DMS53 treated with DMSO at 0.1 percent for 48 hours (cell line): ENCODE measurements at regions not wholly inside any gene's neighbourhood (a gene's known extent, or its start where the extent isn't known, plus 50 kb on each side); places are given as distances from the start of the nearest gene placed in this dataset.
"Not testable (repeated sequence)": the region's sequence is repeated elsewhere in the genome, so short reads cannot be mapped to it uniquely, and the experiment has no call there.

Experiments used
- DNase-seq: peaks from one replicate; lab custom pipeline; 2025; ENCODE audit not compliant: unreplicated experiment; lab: John Stamatoyannopoulos, UW

DNA sequence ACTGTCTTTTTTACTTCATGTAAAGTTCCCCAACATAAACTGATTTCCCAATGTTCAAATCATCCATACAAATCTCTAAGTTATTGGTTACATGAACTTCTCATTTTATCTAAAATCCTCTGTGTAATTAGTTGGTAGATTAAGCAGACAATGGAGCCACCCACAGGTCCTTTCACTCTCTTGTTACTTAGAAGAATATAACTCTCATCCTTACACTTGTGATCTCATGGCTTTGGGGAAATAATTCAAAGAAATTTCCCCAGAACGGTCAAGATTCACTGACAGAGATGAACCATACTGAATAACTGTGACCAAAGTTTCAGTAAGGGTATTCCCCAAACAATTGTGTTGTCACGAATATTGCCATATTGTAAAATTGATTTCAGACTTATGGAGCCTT is 1102.6 kb upstream of the EPHA6 start:
- no peak for DNase-seq

DNA sequence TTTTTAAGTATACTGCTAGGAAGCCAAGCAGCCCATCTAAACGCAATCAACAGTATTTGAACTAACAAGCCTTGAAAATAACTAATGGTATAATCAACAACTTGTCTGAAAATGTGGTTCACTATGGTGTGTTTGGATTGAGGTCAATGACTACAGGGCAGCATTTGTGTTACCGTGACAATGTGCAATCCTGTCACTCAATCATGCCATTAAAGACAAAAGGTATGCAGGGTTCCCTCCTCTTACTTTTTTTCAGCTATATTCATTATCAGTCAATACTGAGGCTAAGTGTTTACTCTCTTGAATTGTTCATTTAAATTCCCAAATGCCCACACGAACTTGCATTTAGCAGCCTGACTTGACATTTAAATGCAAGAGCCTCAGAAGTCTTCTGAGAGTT is 1099.3 kb upstream of the EPHA6 start:
- no peak for DNase-seq

DNA sequence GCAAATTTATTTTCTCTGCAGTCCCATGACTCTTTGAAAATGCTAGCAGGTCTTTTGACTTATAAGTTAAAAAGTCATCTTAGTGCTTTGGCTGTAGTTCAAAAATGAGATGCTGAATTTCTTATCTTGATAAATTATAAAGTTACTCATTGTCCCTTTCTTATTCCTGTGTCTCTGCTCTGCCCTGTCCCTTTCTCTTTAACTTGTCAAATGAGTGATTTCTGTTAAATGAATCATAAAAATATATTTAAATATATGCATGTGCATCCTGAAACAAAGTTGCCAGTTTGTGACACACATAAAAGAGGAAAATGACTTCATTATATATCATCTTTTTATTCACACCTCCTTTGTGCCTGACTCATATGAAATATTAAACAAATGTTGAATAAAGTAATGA is 1097.3 kb upstream of the EPHA6 start:
- no peak for DNase-seq

DNA sequence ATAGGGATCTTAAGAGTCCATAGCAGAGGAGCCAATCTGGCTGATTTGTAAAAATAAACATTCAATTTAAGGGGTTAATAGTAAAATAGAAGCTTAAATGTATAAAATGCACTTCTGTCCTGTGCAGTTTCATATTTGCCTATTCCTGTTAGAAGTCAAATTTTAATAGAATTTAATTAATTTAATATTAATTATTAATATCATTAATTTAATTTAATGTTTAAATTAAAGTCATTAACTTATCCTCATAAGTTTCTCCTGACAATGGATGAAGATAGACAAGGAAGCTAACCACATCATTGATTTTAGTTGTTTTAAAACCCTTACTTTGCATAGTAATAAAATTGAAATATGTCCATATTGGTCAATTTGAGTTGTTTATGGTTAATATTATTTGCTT is 1096.2 kb upstream of the EPHA6 start:
- DNase-seq = no peak

DNA sequence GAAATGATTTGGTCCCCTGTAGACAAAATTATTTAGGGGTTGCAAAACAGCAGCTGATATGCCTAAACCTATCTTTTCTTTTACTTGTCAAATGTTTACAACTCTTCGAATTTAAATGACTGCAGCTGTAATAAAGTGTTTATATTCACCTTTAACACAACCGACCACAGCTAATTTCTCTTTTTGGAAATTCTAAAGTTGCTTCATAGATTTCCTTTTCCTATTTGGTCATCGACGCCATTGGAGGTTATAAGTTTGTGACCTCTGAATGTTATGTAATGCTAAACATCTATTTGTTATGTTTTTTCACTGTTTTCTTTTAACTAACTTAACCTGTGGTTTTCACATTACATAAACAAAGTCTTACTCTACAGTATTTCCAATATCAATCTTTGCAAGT is 1094.9 kb upstream of the EPHA6 start:
- DNase-seq = no peak

DNA sequence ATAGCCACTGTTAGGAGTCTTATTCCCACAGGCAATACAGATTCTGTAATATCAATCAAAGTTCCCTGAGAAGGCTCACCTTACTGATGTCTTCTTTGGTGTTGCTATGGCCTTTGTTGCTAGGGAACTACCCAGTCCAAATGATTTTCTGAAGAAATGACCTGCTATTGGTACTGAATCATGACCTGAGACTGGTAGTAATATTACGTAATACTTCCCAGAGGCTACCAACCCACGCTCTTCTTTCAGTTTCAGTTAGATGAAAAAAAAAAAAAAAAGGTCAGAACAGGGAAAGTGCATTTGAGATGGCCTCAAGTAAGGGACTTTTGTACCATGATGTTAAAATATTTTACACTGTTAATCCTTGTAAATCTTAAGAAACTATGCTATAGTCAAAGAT is 1092.5 kb upstream of the EPHA6 start:
- DNase-seq = no peak

DNA sequence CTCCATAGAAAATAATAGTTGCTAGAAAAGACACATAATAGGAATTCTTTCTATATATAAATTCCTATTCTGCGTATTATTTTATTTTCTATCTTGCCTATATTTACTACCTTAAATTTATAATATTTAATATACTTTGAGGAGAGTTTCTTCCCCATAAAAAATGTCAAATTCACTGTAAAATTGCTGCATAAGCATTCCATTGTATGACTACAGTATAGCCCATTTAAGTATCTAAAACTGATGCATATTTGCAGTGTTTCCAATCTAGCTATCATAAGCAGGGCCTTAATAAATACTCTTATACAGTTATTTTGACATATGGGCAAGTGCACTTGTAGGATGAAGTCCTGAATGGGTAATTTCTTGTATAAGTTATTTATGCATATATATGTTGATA is 1088.6 kb upstream of the EPHA6 start:
- DNase-seq = no peak

DNA sequence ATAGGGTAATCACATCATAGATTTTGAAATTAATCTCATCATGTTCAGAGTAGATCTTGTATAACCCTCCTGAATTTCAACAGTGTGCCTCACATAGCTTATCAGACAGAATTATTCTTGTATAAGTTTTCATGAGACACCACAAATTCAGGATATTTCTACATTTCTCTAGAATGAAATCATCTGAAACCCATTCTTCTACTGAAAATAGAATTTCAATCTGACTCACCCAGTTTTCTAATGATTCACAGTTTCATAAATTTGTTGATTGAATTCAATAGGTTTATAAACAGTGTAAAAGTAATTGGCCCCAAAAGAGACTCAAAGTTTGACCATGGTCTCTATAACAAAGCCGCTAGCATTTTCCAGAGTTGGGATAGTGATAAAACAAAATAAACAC is 1082.6 kb upstream of the EPHA6 start:
- DNase-seq = no peak

DNA sequence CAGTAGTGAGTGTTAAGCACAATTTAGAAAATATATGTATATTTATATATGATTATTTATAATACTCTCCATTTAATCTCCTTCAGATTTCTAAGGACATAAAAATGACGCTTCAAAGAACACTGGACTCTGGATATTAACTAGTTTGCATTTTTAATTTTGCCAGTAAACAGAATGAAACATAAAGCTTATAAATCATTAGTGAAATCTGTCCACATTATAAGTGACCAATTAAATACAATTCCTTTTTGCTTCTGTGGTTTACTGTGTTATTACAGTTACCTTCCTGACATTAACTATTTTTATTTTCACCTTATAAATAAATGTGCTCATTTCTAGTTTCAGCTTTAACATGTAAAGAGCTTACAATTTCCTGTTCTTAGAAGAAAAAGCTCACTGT is 1081.1 kb upstream of the EPHA6 start:
- DNase-seq = no peak

DNA sequence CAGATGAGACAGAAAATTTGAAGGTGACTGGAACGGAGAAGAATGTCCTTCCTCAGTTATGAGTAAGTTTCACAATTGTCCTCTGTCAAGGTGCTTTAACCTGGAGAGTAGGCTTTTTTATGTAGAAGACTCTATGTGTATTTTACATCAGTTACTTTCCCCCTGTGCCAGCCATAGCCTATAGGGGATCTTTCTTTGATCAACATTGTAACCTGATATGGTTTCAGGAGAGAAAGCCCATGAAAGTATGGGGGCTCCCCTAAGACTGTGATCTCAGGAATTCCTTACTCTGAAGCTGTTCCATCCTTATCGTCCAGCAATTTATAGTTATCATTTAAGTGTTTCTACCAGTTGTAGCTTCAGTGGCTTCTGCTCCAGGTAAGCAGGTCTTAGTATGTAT is 1076.3 kb upstream of the EPHA6 start:
- no peak for DNase-seq

DNA sequence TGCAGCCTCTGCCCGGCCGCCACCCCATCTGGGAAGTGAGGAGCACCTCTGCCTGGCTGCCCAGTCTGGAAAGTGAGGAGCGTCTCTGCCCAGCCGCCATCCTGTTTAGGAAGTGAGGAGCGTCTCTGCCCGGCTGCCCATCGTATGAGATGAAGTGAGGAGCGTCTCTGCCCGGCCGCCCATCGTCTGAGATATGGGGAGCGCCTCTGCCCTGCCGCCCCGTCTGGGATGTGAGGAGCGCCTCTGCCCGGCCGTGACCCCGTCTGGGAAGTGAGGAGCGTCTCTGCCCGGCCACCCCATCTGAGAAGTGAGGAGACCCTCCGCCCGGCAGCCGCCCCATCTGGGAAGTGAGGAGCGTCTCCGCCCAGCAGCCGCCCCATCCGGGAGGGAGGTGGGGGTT is 1069.5 kb upstream of the EPHA6 start:
- not testable (repeated sequence) for DNase-seq

DNA sequence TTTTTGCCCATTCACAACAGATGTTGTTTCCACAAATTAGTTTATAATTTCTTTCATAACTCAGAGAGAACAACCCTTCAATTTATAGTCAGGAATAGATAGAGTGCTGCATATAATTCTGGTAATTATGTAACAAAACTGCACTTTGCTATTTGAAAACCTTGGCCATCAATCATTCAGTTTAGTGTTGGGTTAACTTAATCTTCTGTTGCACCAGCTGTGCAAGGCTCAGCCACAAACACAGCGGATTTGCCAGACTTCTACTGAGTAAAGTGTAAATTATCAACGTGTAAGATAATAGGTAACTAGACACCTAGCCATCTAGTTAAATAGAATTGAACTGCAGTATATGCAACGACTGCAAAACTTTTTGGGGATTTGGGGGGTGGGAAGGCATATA is 1064.3 kb upstream of the EPHA6 start:
- DNase-seq = no peak

DNA sequence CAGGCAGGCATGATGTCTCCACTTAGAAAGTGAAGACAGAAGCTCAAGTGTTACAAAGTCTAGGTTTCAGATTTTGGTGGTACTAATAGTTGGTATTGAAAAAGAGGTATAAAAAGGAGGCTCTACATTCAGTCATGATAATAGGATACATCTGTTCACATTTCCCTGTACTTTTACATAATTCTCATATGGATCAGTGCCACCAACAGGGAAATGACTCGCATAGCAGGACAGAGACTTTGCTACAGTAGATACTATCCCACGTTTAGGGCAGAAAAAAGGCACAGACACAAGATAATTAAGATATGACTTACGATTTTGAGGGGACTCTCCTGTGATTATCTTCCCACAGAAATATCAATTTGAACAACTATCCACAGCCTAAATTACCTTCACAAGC is 1062.9 kb upstream of the EPHA6 start:
- peak; percentile 15 for DNase-seq

DNA sequence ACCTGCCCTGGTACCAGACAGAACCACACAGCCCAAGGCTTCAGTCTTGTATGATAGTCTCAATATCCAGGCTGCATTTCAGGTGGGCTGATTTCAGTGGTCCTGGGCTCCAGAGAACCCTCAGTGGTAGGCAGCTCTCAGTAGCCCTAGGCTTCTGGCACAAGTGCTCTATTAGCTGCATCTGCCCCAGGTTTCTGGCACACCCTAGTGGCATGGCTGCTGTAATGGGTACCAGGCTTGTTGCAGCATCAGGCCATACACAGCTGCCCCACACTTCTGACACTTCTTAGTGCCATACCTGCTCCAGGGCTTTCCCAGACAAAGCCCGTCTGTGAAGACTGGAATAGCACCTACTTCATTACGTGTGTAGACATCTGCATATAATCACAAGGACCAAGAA is 1062.2 kb upstream of the EPHA6 start:
- peak; percentile 7 for DNase-seq

DNA sequence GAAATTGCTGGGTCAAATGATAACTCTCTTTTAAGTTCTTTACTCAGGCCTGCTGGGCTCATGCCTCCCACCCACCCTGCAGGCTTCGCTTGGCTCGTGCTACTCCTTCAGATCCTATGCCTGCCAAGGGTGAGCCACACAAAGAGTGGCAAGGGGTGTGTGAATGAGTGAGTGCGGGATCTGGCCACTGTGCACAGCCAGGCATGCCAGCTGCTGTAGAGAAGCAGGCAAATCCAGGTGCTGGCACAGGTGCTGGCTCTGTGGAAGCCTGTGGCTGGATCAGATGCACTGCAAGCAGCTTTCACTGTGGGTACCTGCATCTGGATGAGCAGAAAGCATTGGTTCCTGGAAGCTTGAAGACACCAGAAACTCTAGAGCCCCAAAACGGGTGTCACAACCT is 1055.7 kb upstream of the EPHA6 start:
- no peak for DNase-seq

DNA sequence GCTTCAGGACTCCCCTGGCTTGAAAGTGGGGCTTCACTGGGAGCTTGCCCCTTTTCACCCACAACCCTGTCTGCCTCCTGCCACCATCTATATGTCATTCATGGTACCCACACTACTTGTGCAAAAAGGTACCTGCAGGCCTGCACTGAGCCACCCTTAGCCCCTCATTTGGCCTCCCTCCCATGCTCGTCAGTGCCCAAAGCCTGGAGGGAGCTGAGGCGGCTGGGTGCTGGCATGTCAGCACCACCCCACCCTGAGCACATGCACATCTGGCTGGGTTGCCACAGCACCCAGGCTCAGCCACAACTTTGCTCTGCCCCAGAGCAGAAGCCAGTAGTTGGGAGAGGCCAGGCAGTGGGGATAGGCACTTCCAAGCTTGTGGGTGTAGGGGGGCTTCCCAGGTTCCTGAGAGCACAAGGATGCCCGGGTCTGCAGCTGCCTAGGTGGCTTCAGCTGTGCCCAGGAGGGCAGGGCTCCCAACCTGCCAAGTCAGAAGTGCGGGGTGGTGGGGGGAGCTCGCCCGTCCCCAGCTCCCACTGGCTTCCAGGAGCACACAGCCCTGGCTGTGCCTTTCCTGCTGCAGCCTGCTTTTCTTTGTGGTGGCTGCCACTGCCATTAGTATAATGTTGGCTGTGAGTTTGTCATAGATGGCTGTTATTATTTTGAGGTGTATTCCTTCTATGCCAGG is 1054.6 kb upstream of the EPHA6 start:
- DNase-seq = no peak

DNA sequence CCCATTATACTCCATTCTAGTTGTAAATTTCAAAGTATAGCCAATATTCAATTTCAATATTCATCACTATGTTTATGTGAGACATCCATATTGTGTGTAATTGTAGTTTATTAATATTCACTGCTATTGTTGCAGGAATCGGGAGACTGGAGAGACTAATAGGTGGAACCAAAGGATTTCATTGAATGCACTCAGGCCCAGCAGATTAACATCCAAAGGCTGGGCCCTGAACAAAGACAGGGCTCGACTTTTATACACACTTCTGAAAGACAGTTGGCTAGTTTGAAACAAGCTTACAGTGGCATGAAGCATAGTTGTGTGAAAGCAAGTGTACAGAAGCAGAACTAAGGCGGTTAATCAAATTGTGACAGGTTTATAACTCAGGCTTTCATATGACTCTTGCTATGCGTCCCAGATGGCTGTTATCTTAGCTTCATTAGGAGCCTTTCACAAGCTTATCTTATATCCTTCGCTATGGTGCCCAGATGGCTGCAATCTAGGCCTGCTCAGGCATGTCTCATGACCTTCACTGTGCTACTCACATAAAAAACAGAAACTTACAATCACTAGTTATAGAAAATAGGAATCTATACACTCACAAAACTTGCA is 1038.8 kb upstream of the EPHA6 start:
- no peak for DNase-seq

DNA sequence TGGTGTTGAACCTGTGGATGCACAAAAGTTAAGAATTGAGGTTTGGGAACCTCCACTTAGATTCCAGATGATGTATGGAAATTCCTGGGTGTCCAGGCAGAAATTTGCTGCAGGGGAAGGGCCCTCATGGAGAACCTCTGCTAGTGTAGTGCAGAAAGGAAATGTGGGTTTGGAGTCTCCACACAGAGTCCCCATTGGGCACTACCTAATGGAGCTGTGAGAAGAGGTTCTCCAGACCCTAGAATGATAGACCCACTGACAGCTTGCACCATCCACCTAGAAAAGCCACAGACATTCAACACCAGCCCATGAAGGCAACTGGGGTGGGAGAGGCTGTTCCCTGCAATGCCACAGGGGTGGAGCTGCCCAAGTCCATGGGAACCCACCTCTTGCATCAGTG is 1032.8 kb upstream of the EPHA6 start:
- no peak for DNase-seq

DNA sequence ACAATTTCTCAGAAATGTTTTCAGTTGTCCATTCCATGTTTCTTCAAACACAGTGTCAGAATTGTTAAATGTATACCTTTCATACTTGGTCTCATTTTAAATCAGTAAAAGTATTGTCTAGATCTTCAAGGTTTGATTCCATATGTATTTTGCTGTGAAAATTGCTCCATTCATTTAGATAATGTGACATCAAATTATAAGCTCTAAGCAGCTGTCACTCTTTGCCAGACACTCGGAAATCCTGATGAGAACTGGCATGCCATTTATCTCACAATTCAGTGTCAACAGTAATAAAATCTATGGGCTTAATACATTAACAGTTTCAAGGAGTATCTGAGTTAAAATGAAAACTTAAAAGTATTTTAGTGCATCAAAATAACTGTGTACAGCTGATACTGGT is 1025.3 kb upstream of the EPHA6 start:
- DNase-seq = no peak

DNA sequence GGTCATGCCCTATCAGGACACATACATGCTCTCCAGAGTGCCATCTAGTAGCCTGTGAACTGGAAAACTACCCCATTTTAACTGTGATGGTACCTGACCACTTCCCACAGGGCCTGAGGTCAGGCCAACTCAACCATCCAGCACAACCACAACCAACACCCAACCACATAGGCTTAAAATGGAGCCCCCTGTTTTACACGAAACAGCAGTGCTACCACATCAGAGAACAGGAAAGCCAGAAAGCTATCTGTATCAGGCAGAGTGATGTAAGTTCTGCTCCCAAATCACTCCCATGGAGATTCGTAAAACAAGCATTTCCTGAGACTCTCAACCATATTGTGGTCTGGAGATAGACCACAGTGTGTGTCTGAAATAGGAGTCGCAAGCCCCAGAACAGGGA is 1017.3 kb upstream of the EPHA6 start:
- no peak for DNase-seq

DNA sequence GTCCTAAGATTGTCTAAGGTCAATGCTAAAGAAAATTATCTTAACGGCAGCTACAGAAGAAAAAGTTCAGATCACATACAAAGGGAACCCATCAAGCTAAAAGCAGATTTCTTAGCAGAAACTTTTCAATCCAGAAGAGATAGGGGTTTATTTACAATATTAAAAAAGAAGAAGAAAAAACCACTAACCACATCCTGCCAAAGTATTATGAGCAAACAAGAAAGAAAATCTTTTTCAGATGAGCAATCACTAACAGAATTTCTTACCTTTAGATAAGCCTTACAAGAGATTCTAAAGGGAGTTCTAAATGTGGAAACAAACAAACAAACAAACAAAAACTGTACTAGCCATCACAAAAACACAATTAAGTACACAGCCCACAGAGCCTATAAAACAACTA is 1015.8 kb upstream of the EPHA6 start:
- no peak for DNase-seq

DNA sequence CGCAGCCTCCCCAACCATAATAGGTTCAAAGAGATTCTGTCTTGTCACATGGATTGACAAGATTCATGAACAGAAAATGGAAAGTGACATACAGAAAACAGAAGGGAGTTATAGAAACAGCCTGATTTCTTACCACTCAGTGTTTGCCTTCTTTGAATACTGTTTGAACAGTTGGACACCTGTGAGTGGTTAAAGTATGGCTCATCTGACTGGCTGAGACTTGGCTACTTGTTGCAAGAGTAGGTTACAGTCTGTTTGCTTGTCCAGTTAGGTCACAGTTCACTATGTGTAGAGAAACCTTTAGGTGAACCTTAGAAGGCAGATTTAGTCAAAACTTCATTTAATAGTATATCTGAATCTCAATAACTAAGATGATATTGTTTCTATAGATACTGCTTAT is 1003.9 kb upstream of the EPHA6 start:
- peak; percentile 34 for DNase-seq

DNA sequence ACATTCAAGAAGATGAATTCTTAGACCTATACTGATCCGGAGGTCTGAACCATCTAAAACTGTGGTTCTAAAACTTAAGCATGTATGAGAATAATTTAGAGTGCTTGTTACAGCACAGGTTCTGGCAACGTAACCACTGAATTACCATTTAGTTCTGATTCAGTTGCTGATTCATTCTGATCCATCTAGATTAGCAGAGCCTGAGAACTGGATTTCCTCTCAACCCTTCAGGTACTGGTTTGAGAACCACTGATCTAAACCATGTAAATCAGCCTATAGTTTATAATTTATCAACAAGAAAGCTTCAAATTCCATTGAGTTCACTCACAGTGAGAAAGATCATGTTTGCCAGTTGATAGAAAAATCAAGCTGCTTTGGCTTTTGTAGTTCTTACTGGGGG is 1001.1 kb upstream of the EPHA6 start:
- no peak for DNase-seq
